ENCODE measurements at regions not wholly inside any gene's neighbourhood (a gene's known extent, or its start where the extent isn't known, plus 50 kb on each side); places are given as distances from the start of the nearest gene placed in this dataset.

DNA sequence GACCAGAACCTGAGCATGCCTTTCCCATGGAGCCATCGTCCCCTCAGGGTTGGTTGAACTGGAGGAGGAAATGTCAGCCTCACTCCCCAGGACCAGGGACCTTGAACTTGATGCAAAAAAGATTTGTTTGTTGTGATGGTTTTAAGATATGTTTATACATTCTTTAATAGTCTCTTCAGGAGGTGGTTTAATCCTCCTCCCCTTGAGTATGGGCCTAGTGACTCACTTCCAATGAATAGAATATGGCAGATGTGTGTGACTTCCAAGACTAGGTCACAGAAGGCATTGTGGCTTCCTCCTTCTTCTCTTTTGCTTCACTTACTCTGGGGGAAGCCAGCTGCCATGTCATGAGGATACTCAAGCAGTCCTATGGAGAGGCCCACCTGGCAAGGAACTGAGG lies 81.7 kb upstream of the WNT4 start:
- no peak for DNase-seq (ENCODE audit: extremely low spot score)
- no peak for TF ChIP-seq FOXA1 (IDR thresholded peaks at IDR 0.05)
- TF ChIP-seq FOXK2 (IDR thresholded peaks at IDR 0.05), result no peak
- TF ChIP-seq, protein P1, sequence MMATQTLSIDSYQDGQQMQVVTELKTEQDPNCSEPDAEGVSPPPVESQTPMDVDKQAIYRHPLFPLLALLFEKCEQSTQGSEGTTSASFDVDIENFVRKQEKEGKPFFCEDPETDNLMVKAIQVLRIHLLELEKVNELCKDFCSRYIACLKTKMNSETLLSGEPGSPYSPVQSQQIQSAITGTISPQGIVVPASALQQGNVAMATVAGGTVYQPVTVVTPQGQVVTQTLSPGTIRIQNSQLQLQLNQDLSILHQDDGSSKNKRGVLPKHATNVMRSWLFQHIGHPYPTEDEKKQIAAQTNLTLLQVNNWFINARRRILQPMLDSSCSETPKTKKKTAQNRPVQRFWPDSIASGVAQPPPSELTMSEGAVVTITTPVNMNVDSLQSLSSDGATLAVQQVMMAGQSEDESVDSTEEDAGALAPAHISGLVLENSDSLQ (IDR thresholded peaks at IDR 0.05), result no peak
- TF ChIP-seq ZNF384 (IDR thresholded peaks at IDR 0.05), result no peak
- CTCF ChIA-PET, result no interaction called here
- POLR2A ChIA-PET, result no interaction called here

DNA sequence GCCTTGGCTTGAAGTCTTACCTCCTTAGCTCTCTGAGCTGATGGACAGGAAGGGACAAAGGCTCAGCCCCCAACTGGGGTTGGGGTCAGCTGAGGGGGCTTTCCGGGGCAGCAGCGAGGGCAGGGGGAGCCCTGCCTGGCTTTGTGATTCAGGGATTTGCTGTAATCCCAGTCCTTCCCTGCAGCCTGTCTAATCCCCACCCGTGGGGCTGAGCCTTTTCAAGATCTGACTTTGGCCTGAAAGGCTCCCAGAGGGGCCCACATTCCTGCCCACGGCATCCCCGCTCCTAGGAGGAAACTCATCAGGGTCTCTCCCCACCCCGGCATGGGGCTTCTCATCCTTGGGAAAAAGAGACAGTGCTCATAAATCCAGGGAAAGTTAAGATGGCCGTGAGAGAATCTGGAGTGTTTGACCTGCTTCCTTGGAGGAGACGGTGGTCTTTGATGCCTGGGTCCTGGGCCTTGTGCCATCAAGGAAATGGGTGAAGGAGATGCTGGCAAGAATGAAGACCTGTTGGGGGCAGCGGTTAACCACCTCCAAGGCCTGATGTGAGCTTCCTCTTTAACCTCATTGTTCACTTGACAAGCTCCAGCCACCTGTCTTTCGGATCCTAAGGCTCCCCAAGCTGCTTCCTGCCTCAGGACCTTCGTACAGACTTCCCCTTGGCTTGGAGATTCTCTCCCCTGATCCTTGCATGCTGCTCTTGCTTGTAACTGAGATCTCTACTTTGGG lies 83.1 kb upstream of the WNT4 start:
- ChIA-PET POLR2A (no interaction called here), CTCF (no interaction called here)
- no peak for DNase-seq (ENCODE audit: extremely low spot score)
- TF ChIP-seq TARDBP (IDR thresholded peaks at IDR 0.05), result no peak
- TF ChIP-seq ELF4 (IDR thresholded peaks at IDR 0.05), result no peak
- TF ChIP-seq SP1 (IDR thresholded peaks at IDR 0.05), result no peak
- TF ChIP-seq, protein P1 (IDR thresholded peaks at IDR 0.05), result no peak

DNA sequence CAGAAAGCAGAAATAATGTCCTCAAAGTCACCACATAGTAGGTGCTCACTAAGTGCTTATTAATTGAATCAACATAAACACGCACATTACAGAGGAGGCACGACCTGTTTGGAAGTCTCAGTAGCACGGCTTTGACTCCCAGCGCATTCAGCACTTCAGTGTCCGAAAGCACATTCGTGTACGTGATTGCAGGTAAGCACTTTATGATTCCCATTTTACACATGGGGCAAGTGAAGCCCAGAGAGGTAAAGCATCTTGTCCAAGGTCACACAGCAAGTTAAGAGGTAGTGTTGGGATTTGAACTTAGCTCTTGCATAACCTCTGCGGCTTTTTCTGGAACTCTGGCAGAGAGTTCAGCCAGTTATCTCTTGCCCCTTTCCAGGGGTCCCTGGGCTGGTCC lies 85.2 kb upstream of the WNT4 start:
- DNase-seq (ENCODE audit: extremely low spot score), result no peak
- ChIA-PET CTCF (no interaction called here), POLR2A (no interaction called here)
- no peak for TF ChIP-seq L3MBTL2 (conservative IDR thresholded peaks at IDR 0.05)
- no peak for TF ChIP-seq ELF4 (IDR thresholded peaks at IDR 0.05)
- TF ChIP-seq SP1 (IDR thresholded peaks at IDR 0.05), result no peak
- no peak for TF ChIP-seq ZNF384 (IDR thresholded peaks at IDR 0.05)
- TF ChIP-seq BHLHE40 (IDR thresholded peaks at IDR 0.05; ENCODE audit: borderline replicate concordance), result no peak
- TF ChIP-seq ARNT (IDR thresholded peaks at IDR 0.05), result no peak
- no peak for TF ChIP-seq FOXM1 (IDR thresholded peaks at IDR 0.05; ENCODE audit: borderline replicate concordance)
- no peak for TF ChIP-seq HDGF (IDR thresholded peaks at IDR 0.05; ENCODE audit: borderline replicate concordance)

DNA sequence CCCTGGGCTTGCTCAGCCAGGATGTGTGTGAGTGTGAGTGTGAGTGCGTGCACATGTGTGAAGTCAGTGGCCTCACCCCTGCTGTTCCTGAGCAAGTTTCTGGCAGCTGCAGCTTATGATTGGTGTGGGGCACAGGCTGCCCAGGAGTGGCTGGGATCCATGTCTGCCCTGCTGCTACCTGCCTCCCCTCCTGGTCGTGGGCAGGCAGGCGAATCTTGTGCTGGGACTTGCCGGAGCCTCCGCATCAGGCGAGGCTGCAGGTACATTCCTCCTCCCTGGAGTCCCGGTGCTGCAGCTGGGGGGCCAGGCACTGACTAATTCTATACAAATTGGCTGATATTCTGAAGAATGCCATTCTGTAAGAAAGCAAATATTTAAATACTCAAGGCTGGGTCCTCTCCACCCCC lies 85.6 kb upstream of the WNT4 start:
- TF ChIP-seq TARDBP (IDR thresholded peaks at IDR 0.05), result no peak
- no peak for TF ChIP-seq FOXM1 (IDR thresholded peaks at IDR 0.05; ENCODE audit: borderline replicate concordance)
- TF ChIP-seq ELF4 (IDR thresholded peaks at IDR 0.05), result no peak
- no peak for TF ChIP-seq SUZ12 (IDR thresholded peaks at IDR 0.05)
- TF ChIP-seq NFRKB (IDR thresholded peaks at IDR 0.05), result no peak
- no peak for TF ChIP-seq FOXA1 (IDR thresholded peaks at IDR 0.05)
- ChIA-PET CTCF (no interaction called here), POLR2A (no interaction called here)
- no peak for DNase-seq (ENCODE audit: extremely low spot score)

DNA sequence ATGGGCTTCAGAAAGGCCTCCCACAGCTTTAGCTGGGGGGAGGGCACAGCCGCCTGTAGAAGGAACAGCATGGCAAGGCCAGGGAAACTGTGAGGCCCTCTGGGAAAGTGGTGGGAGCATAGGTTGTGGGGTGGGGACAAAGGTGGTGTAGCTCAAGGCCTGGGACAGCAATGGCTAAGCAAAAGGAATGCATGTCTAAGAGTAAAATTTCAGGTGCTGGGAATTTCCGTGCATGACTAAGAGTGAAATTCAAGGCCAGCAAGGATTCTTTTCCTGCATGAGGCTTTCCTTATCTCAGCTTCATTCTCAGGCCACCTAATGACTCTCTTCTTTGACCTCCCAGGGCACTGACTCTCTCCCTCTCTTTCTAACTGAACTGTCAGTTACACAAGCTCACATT lies 86.5 kb upstream of the WNT4 start:
- DNase-seq (ENCODE audit: extremely low spot score), result no peak
- TF ChIP-seq ARNT (IDR thresholded peaks at IDR 0.05) (no peak), BHLHE40 (IDR thresholded peaks at IDR 0.05; ENCODE audit: borderline replicate concordance) (no peak), HDGF (IDR thresholded peaks at IDR 0.05; ENCODE audit: borderline replicate concordance) (no peak), LEF1 (IDR thresholded peaks at IDR 0.05; ENCODE audit: borderline replicate concordance) (no peak), L3MBTL2 (conservative IDR thresholded peaks at IDR 0.05) (no peak), FOXA1 (IDR thresholded peaks at IDR 0.05) (no peak), TARDBP (IDR thresholded peaks at IDR 0.05) (no peak), ELF4 (IDR thresholded peaks at IDR 0.05) (no peak), SUZ12 (IDR thresholded peaks at IDR 0.05) (no peak)
- ChIA-PET POLR2A (no interaction called here), CTCF (no interaction called here)

DNA sequence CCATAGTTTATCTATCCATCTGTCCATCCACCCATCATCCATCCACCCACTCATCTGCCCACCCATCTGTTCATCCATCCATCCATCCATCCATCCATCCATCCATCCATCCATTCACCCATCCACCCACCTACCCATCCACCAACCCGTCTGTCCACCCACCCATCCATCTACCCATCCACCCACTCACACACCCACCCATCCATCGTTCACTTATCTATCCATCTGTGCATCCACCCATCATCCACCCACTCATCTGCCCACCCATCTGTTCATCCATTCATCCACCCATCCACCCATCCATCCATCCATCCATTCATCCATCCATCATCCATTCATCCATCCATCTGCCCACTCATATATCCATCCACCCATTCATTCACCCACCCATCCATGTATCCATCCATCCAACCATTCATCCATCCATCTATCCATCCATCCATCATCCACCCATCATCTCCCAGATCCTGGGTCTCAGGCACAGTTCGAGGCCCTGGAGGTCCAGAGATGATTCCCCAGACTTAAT lies 88.2 kb upstream of the WNT4 start:
- no peak for DNase-seq (ENCODE audit: extremely low spot score)
- ChIA-PET POLR2A (no interaction called here), CTCF (interaction anchor here (0.6 to 0.8 kb wide), 2 partner anchors 185 to 190 kb away, joined by 3 to 4 read pairs; no protein-coding TSS in a partner anchor)
- TF ChIP-seq NFRKB (IDR thresholded peaks at IDR 0.05) (no peak), ELF4 (IDR thresholded peaks at IDR 0.05) (no peak), L3MBTL2 (conservative IDR thresholded peaks at IDR 0.05) (no peak), ARNT (IDR thresholded peaks at IDR 0.05) (no peak), LEF1 (IDR thresholded peaks at IDR 0.05; ENCODE audit: borderline replicate concordance) (no peak), FOXA1 (IDR thresholded peaks at IDR 0.05) (no peak), FOXM1 (IDR thresholded peaks at IDR 0.05; ENCODE audit: borderline replicate concordance) (no peak), BHLHE40 (IDR thresholded peaks at IDR 0.05; ENCODE audit: borderline replicate concordance) (no peak)

DNA sequence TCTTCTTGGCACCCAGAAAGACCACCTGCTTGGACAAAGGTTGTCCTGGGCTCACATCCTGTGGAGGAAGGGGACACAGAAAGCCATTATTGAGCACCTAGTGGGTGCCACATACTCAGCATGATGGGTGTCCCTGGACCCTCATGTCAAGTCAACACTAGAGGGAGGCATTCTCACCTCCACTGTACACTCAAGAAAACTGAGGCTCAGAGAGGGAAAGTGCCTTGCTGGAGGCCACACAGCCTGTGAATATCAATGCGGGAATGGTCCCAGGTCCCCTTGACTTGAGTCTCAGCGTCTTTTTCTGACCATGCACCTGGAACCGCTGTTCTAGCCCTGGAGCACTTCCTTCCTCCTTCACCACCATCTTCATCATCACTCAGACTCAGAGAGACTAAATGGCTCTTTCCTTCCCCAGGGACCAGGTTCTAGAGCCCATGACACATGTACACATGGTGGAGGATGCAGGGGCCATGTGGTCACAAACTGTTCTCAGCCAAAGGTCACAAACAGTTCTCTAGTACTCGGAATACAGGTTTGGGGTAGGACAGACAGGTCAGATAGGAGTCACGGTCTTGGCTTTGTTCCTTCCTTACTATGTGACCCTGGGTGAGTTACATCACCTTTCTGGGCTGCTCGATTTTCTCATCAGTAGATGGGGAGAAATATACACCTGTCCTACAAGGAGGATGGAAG lies 89.2 kb upstream of the WNT4 start:
- DNase-seq (ENCODE audit: extremely low spot score), result no peak
- ChIA-PET CTCF (interaction anchor here (0.6 to 0.8 kb wide), 2 partner anchors 184 to 189 kb away, joined by 3 to 4 read pairs; no protein-coding TSS in a partner anchor), POLR2A (no interaction called here)
- TF ChIP-seq ELF4 (IDR thresholded peaks at IDR 0.05) (no peak), BHLHE40 (IDR thresholded peaks at IDR 0.05; ENCODE audit: borderline replicate concordance) (no peak)

DNA sequence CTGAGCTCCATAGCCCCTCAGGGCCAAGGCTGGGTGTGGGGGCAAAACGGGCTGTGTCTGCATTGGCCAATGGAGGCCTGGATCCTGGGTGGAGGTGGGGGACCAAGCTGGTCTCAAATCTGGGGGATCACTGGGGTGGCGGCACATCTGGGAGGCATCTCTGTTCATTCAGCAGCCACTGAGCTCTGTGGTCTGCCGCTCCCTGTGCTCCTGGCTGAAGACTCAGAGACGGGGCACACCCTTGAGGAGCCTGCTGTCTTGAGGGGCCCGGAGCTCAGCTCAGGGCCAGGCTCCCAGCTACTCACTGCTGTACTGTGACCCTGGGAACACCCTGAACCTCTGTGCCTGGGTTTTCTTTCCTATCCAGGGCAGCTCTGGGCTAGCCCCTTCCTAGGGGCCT lies 90.3 kb upstream of the WNT4 start:
- ChIA-PET POLR2A (no interaction called here), CTCF (no interaction called here)

More for the DNA sequence above, 90.3 kb upstream of the WNT4 start:
- TF ChIP-seq LEF1 (IDR thresholded peaks at IDR 0.05; ENCODE audit: borderline replicate concordance) (no peak), ARNT (IDR thresholded peaks at IDR 0.05) (no peak), HDGF (IDR thresholded peaks at IDR 0.05; ENCODE audit: borderline replicate concordance) (no peak), ZNF384 (IDR thresholded peaks at IDR 0.05) (no peak), ELF4 (IDR thresholded peaks at IDR 0.05) (no peak), NFRKB (IDR thresholded peaks at IDR 0.05) (no peak), L3MBTL2 (conservative IDR thresholded peaks at IDR 0.05) (no peak), FOXM1 (IDR thresholded peaks at IDR 0.05; ENCODE audit: borderline replicate concordance) (no peak), SUZ12 (IDR thresholded peaks at IDR 0.05) (no peak), TARDBP (IDR thresholded peaks at IDR 0.05) (no peak), FOXA1 (IDR thresholded peaks at IDR 0.05) (no peak), BHLHE40 (IDR thresholded peaks at IDR 0.05; ENCODE audit: borderline replicate concordance) (no peak), CTBP1 (IDR thresholded peaks at IDR 0.05; ENCODE audit: borderline replicate concordance) (no peak), FOXK2 (IDR thresholded peaks at IDR 0.05) (no peak), SP1 (IDR thresholded peaks at IDR 0.05) (no peak)
- TF ChIP-seq, protein P1 (IDR thresholded peaks at IDR 0.05), result no peak
- no peak for DNase-seq (ENCODE audit: extremely low spot score)
